Activated T-cell treated with anti-CD3 and anti-CD28 coated beads for 4 hours (primary cell): ENCODE measurements at regions not wholly inside any gene's neighbourhood (a gene's known extent, or its start where the extent isn't known, plus 50 kb on each side); places are given as distances from the start of the nearest gene placed in this dataset.
"Not testable (repeated sequence)": the region's sequence is repeated elsewhere in the genome, so short reads cannot be mapped to it uniquely, and the experiment has no call there.

ENCODE experiments used
- DNase-seq: peaks from one replicate; pipeline ENCODE4 v3.0.0-alpha.2; 2020

DNA sequence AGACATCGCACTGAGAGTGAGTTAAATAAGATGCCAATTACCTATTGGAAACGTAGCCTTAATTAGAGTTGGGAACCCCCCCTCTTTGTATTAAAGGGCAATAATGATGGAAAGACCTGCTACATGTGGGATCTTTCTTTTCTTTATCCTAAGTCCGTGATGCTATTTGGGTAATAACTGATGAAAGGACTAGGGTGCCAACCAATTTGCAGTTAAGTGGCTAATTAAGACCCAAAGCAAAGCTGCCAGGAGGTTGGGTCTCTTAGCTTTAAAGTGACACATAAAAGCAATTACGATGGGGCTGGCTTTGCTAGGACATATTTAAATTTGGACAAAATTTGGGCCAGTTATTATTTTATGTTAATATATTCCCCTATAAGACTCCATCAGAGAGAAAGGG lies 728.8 kb downstream of the NR2F1-AS1 start:
- DNase-seq: no peak

- DNase-seq: no peak
Measured at GRCh38 chr5:92850886-92851285, 730.1 kb downstream of the NR2F1-AS1 start.

GRCh38 chr5:92849756-92850155 lies 731.3 kb downstream of the NR2F1-AS1 start:
- no peak for DNase-seq

GRCh38 chr5:92841604-92842155 lies 739.3 kb downstream of the NR2F1-AS1 start:
- DNase-seq: no peak

DNA sequence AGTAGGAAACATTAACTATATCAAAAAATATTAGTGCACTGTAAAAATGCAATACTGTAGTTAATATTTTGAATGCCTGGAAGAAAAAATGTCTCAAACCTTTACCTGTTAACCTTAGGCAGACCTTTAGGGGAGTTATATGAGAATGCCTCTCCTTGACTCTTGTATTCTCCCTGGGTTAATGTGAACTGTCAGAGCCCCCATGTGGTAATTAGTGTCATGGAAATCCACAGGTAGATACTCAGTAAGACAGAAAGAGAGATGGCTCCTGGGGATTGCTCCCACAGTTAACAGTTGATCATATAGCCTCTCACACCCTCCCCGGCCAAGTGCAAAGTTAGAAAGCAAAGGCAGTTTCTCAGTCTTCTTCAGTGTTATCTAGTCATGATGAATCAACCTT lies 742.8 kb downstream of the NR2F1-AS1 start:
- no peak for DNase-seq

- DNase-seq: no peak
Measured at GRCh38 chr5:92836855-92837755, 743.9 kb downstream of the NR2F1-AS1 start.

DNA sequence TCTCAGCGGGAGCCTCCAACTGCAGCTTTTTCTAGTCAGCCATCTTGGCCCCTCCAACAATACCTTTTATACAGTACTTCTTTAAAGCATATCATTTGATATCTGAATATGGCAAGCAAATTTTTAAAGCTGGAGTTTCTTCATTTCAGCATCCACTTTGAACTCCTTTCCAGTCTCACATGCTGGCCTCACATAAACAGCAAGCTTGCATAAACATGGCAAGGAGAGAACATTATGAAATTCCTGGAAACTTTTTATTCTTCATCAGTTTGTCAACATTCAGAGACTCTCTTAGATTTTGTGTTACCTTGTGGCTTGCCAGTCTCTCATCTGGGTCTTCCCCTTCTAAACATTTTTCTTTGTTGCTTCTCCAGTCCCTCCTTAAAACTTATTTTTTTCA lies 745.3 kb downstream of the NR2F1-AS1 start:
- no peak for DNase-seq

DNA sequence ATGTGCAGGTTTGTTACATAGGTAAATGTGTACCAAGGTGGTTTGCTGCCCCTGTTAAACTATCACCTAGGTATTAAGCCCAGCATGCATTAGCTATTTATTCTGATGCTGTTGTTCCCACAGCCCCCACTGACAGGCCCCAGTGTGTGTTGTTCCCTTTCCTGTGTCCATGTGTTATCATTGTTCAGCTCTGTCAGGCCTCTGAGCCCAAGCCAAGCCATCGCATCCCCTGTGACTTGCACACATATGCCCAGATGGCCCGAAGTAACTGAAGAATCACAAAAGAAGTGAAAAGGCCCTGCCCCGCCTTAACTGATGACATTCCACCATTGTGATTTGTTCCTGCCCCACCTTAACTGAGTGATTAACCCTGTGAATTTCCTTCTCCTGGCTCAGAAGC lies 757.5 kb downstream of the NR2F1-AS1 start:
- DNase-seq: not testable (repeated sequence)

DNA sequence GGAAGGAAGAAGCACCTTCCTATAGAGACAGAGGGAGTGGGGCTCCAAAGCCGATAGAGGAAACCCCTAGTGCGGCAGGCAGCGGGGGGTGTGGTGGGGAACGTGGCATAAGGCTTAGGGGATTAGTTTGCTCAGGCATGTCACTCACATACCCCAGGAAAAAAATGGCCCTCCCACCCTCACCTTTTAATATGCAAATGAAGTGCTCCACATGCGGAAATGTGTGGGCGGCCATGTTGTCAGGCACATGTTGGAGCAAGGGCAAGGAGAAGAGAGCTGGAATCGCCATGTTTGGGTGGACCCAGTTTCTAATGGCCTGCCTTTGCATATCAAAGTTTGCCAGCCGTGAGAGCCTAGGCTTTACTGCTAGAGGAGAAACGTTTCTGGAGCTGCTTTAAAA lies 758.8 kb downstream of the NR2F1-AS1 start:
- DNase-seq: no peak

GRCh38 chr5:92809855-92810465 lies 771.1 kb downstream of the NR2F1-AS1 start:
- no peak for DNase-seq

DNA sequence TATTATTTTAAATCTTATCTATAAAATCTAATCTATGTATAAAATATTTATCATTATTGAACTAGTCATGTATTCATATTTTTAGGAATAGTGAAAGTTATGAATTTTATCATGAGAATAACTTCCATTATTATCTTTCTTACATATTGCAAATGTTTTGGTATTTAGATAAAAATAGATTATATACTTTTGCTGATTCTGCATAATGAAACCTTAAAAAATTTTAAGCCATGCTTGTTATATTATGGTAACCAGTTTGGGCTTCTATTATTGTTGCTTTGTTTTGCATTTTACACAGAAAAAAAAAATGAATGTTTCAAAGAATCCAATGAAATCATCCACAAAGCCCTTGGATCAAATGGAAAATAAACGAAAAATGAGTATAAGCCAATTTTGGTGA lies 772.5 kb downstream of the NR2F1-AS1 start:
- DNase-seq: no peak

GRCh38 chr5:92807085-92807484 lies 773.9 kb downstream of the NR2F1-AS1 start:
- DNase-seq: no peak

GRCh38 chr5:92805446-92805845 lies 775.6 kb downstream of the NR2F1-AS1 start:
- no peak for DNase-seq

DNA sequence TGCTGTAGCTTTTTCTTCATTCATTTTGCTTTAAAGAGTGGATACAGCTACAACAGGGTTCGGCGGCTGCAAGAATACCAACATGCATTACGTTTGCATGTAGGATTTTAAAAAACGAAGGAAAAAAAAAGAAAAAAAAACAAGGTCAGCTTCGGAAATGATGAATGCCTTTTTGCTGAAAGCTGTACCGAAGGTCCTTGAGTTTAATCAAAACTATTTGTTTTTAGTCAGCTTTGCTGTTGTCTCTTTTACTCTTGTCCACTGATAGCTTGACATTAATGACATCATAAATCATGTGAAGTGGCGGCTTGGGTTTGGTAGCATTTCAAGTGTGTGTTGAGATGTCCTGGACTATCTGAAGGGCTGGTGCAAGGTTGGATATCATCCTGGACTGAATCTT lies 779.1 kb downstream of the NR2F1-AS1 start:
- no peak for DNase-seq

DNA sequence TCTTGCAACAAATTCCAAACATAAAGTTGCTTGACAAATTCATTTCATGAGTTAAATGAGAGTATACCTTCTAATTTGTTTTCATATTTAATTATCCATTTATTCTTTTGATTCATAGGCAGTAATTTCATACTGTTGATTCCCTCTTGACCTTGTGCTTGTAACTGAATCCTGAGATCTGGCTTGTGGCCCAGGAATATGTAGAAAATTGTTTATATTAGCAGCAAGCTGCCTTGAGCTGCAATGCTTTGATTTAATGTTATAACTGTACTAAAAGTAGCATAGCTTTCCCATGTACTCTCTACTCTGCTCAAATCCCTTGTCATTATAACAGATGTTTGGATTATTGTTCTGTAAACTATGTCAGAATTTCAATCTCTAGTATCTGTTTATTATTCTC lies 780.7 kb downstream of the NR2F1-AS1 start:
- DNase-seq: no peak

DNA sequence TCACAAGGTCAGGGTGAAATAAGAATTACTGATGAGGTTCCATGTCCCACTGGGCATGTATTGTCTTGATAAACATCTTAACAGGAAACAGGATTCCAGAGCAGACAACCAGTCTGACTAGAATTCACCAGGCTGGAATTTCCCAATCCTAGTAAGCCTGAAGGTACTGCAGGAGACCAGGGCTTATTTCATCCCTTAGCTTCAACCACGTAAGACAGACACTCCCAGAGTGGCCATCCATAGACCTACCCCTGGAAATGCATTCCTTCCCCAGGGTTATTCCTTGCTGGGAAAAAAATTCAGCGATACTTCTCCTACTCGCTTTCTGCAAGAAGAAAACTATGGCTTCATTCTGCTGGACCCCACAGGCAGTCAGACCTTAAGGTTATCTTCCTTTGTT lies 785.4 kb downstream of the NR2F1-AS1 start:
- no peak for DNase-seq

- no peak for DNase-seq
Measured at GRCh38 chr5:92780057-92780456, 801.0 kb downstream of the NR2F1-AS1 start.

- DNase-seq: no peak
Measured at GRCh38 chr5:92779536-92779935, 801.5 kb downstream of the NR2F1-AS1 start.

DNA sequence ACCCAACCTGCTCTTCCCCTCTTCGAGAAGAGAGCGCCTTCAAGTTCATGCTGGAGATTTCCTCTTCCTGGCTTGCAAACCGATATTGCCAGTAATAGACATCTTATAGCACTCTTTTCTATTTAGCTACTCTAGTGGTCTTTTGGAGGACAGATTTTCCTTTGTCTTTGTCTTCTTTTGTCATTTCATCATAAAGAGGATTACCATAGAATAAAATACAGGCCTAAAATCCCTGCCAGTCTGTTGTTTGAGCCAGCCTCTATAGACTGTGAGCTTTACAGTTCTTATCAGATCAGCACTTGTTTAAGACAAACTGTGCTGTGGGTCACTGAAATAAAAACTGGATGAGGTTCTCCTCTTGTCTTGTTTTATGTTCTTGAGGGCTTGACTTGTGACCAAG lies 802.8 kb downstream of the NR2F1-AS1 start:
- no peak for DNase-seq

DNA sequence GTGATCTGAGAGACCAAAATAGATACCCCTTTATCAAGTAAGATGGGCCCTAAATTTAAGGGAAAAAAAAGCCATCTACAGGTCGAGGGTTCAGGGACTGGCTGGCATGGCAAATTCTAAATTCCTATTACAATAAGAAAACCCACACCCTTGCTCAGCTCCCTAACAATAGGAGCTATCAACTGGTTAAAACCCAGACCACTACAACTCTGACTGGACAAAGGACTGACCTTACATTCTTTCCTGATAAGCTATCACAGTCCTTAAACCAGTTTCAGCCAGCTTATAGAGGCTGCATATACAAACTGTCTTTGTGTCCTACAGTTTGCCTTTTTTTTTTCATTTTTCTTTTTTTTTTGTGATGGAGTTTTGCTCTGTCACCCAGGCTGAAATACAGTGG lies 803.6 kb downstream of the NR2F1-AS1 start:
- DNase-seq: no peak

- DNase-seq: no peak
Measured at GRCh38 chr5:92775711-92776615, 805.1 kb downstream of the NR2F1-AS1 start.

DNA sequence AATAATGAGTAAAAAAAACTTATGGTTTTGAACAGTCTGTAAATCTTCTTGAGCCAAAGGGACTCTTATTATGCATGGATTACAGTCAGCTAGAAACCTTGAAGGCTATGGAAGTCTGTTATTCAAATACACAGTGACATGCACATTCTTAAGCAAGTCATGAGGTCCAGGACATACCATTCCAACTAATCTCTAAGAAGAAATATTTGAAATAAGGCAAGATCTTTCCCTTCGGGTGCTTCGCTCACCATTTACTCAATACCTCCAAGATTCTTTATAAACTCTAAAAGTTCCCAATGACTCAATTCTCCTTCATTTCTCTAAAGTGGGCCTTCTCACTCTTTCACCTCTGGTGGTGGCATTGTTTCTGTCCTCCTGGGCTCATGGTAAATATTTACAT lies 811.0 kb downstream of the NR2F1-AS1 start:
- no peak for DNase-seq

DNA sequence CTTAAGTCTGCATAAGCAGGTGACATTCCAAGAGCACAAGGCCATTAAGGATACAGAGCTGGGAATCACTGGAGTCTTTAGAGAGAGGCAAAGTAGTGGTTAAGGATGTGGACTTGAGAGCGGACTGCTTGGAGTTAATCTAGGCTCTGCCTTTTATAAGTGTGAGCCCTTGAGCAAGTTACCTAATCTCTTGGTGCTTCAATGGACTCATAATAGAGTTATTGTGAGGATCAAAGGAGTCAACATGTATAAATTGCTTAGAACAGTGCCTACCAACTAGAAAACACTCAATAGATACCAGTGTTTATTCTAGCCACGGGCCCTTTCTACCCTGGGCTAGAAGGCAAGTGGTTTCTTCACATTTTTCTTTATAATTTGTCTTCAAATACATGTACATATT lies 819.4 kb downstream of the NR2F1-AS1 start:
- no peak for DNase-seq
